GM19240 (cell line): ENCODE measurements at regions not wholly inside any gene's neighbourhood (a gene's known extent, or its start where the extent isn't known, plus 50 kb on each side); places are given as distances from the start of the nearest gene placed in this dataset.

Source experiments
- DNase-seq: peaks from one replicate; pipeline ENCODE4 v3.0.0; 2011; ENCODE audit warnings: low spot score; ENCODE audit not compliant: insufficient read length

DNA sequence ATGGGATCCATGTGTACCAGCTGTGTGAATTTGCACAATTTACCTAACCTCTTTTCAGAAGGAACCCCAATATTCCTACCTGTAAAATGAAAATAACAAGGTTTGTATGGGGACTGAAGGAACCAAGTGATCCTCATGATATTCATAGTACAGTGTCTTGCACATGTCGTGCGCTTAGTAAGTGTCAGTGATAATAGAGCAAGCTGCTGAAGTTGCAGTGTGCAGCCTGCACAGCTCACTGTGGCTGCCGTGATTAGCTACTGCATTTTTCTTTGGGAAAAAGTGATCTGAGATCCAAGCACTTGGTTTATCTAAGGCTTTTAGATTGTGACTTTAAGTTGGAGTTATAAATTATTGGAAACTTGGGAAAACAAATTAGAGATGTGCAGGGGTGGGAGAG lies 135.9 kb upstream of the FRY start:
- no peak for DNase-seq

DNA sequence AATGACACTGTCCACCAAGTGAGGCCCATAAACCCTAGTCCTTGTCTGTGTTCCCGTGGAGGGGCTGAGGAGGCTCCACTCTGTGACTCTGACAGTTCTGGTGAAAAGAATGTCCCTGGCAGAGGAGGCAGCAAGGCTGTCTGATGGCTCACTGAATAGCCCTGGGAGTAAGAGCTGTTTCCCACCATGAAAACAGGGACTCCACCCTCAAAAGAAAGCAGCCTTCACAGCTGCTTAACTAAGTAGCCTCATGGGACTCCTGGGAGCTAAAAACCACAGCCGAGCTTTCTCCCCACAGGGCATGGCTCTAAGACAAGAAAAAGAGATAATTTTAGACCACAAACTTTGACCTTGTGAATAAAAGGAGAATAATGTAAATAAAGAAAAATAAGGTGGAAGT lies 135.1 kb upstream of the FRY start:
- no peak for DNase-seq

DNA sequence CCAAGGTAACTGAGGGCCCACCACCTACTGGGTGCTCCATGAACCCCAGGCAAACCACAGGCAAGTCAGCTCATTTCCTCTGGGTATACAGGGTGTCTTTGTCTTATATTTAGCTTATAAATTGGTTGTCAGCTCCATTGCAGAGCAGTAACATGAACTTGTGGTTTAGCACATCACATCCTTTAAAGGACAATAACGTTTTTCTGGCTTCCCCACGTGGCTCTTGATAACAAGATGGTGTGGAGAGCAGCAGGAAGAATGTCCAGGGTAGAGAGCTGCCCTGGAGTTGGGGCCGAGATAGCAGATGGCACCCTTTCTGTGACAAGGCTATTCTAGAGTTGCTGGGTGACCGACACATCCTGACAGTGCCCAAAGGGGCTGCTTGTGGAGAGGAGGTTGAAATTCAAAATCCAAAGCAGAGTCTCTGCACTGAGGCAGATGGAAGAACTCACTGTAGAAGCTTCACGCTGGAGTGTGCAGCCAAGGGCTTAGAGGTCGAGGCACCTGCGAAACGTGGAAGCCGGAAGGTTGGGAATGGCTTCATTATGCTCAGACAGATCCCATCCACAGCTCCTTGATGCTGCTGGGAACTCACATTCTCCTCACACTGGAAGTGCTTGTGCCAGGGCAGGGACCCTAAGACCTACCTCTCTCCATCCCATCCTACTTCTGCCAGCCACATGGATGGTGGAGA lies 133.0 kb upstream of the FRY start:
- DNase-seq: no peak

DNA sequence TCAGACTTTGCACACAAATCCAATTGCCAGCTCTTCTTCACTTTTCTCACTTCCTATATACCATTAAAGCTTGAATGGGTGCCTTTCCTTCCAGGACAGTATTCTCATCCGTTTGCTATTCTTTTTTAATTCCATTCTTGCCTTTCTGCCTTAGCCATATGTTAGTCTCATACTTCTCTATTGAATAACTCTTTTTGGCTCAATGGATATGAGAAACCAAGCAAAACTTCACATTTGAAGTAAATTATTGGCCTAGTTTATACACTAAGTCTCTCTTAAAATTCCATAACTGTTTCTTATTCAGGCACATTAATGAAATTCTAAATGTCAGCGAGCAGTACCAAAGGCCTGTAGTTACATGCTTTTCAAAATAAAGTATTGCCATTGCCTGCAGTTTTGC lies 129.6 kb upstream of the FRY start:
- no peak for DNase-seq

DNA sequence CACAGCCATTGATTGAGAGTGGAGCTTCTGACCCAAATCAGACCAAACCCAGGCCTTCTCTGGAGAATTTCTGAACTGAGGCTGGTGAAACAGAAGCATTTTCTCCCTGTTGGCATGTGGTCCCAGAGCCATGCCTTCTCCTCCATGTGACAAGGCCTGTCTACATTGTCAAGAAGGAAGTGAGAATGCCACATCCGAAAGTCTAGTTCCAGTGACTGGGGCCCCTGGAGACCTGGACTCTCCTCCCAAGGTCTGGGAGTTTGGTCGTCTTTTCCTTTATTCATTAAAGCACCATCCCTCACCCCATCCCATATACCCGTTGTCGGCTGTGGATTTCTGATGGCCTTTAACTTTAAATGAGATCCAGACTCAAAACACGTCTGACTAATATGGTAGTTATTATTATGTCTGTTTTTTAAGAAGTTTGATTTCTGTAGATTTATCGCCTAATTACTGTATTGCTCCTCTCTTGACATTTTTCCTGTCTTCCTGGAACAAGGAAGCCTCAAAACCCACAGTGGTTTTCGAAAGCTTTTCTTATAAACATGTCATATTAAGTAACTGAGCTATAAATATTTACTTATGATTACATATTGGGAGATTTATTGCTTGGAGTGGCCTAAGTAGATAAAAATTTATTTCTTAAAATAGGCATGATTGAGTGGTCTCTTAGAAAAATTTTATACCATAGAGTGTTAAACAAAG lies 128.3 kb upstream of the FRY start:
- DNase-seq: no peak

DNA sequence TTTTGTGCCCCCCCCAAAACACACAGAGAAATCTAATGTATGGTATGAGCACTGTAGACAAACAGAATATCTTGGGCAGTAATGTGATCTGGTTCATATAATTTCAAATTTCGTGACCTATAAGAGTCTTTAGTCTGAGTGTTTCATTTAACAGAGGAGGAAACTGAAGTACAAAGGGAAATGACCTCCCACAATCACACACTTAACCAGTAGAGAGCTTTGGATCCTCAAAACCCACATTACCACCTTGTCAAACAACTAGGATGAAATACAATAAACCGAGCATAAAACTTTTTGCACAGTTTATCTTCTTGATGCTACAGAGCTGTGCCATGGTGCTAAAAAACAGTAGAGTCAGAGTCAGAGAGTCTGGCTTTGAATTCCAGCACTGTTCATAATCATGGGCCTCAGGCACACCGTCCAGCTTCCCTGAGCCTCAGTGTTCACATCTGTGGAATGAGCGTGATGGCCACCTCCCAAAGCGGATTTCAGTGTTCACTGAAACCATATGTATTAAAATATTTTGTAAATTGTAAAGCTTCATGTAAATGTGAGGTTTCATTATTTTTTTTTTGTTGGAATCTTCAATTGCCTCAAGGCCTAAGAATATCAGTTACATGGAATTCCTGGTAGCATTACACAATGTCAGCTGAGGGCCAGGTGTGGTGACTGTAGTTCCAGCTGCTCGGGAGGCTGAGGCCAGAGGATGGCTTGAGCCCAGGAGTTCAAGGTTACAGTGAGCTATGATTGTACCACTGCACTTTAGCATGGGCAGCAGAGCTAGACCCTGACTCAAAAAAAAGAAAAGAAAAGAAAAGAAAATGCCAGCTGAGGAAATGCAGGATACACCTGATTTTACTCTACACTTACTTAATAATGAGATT lies 126.4 kb upstream of the FRY start:
- no peak for DNase-seq

DNA sequence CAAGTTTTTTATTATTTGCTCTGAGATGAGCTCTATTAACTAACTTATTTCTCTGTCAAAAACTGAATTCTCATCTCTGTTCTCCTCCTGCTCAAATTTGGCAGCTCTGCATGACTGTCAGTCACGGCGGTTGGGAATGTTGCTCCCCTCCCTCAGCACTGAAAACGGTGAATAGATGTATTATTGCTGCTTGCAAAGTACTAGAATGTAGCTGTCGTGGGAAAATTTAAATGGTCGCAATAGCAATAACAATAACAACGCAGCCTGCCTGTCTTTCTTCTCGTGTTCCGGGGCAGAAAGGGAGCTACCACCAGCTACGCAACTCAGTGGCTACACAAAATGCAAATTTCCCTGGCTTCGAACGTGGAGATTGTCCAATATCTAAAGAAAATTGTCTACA lies 125.6 kb upstream of the FRY start:
- no peak for DNase-seq

DNA sequence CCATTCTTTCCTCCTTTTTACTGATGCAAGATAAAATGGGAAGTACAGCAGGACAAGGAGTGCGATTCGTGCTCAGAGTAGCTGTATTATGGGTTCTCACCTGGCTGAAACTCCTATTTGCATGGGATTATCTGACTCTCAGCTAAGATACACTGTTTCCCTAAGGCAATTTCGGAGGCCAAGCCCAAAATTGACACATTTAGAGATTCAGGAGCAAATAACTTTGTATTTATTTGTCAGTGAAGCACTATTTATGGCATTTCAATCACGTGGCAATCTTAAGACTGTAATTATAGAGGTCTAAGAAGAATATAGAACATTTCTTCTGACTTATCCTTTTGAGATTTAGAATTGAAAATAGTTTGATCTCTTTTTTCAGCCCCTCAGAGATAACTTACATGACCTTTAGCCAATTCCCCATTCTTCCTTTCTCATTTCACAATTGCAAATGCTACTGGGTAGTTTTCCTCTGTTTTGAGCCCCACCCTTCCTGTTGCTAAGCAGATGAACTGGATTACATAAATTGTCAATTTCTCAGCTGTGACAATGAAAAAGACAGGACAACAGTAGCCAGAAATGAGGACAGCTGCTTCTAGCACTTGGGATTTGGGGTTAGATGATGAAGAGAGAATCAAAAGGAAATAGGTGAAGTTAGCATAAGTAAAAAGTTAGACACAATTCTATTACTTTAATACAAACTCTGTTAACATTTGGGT lies 122.7 kb upstream of the FRY start:
- no peak for DNase-seq

DNA sequence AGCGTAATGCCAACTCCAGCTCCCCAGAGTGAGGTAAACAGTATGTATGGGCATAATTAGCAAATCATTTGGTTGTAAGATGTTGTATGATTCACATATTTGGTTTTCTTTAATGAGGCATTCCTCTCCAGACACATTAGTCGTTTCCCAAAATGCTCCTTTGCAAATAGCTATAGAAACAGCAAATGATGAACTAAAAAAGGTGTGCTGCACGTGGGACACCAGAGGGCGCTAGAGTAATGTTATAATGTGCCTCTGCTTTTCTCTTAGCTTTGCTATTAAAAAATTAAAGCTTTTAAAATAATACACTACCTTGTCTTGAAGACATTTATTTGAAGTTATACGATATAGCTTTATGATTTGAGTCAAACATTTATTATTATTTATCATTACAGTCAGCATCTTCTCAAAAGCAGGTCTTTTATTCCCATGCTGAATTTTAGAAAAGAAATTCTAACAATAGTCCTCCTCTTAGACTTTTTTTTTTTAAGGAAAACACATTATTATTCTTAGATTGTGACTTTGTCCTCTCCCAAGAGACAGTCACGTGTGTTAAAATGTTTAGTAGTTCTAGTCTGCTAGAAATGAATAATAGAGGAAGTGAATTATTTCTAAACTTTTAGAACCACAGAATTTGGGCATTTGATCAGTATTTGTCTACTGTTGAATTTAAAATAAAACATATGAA lies 121.6 kb upstream of the FRY start:
- no peak for DNase-seq

DNA sequence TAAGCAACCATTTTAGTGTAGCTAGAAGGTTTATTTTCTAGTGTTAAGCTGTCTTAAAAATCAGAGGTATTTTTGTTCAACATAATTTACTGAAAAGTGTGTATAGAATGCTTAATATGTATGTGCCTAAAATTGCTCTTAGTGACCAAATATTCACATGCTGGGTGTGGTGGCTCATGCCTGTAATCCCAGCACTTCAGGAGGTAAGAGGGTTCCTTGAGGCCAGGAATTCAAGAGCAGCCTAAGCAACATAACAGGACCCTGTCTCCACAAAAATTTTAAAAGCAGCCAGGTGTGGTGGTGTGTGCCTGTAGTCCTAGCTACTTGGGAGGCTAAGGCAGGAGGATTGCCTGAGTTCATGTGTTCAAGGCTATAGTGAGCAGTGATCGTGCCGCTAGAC lies 120.9 kb upstream of the FRY start:
- DNase-seq: no peak

DNA sequence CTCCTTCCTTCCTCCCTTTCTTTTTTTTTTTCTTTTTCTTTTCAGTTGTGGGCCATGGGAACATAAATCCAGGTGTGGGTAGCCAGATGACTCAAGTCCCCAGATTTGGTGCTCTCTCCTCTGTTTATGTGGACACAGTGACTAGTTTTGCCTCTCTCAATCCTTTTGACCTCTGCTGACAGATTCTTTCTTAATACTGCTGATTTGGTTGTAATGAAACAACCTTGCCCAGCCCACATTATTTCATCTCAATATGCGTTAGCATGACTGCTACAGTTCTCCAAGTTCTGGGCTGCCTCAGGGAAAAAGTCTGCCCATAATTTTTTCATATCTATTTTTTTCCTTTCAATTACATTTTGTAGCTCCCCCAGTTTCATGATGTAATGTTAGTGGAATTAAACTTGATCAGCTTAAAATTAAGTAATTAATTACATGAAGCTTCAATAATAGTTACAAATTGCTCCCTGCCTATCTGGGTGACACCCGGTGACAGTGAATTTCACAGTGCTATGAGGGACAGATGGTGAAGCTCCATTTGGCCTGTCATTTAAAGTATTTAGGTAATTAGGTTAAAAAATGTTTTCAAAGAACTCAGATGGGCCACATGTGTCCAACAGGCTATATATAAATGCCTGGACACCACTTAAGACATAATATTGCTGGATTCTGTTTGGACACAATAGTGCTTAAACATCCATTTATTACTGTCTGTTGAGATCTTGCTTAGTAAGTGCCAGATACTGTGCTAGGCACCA lies 118.8 kb upstream of the FRY start:
- DNase-seq: no peak

DNA sequence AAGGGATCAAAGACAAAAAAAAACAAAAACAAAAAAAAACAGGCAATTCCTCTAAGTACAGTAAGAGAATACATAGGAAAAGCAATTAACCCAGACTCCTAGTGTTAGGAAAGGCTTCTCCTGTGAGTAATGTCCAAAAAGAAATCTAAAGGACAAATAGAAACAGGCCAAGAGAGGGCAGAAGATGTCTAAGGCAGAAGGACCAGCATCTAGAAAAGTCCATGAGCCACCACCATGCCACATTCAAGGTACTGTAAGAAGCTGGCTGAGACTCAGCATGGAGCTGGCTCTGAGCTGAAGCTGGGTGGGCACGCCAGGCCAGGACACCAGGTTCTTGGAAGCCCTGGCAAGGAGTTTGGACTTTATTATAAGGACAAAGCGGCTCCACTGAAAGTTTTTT lies 118.1 kb upstream of the FRY start:
- no peak for DNase-seq

DNA sequence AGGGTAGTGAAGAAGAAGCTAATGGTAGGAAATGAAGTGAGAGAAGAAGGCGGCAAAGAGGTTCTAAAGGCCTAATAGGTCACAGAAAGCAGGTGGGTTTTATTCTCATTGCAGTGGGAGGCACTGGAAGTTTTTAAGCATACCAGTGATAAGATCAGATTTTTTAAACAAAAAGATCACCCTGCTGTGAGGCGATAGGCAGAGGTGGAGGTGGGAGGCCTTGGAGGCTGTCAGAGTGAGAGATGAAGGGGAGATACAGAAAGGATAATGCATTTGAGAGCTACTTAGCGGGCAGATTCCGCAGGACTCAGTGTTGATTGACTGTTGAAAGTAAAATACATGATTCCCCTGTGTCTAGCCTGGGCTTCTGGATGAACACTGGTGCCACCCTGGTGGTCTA lies 116.7 kb upstream of the FRY start:
- no peak for DNase-seq

DNA sequence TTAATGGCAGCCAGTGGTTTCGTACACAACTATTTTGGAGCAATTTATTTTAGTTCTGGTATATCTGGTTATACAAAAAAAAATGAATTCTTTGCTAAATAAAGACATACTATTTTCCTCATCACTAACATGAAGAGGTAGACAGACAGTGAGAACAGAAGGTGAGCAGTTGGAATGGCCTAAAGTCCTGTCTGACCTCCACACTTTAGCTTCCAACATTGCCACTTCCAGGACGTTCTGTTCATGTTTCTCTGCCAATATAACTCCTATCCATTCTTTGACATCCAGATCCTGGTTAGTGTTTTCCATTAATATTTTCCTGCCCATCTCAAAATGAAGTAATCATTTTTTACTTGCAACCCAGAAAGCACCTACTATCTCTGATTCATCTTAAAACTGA lies 112.9 kb upstream of the FRY start:
- no peak for DNase-seq

DNA sequence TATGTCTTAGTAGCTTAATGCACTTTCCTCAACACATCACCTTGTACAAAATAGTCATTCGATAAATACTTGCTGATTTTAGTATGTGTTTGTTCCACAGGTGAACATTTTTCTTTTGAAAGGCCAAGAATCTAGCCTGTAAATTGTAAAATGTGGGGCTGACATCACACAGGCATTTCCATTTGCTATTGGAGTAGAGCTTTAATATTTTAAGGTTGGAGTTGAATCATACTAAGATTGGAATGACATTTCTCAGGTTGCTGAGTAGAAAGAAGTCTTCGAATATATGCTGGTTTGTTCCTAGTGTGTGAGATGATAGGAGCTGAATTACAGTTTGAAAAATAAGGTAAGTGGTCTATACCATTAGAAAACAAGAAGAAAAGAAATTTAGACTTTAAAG lies 112.3 kb upstream of the FRY start:
- DNase-seq: no peak

DNA sequence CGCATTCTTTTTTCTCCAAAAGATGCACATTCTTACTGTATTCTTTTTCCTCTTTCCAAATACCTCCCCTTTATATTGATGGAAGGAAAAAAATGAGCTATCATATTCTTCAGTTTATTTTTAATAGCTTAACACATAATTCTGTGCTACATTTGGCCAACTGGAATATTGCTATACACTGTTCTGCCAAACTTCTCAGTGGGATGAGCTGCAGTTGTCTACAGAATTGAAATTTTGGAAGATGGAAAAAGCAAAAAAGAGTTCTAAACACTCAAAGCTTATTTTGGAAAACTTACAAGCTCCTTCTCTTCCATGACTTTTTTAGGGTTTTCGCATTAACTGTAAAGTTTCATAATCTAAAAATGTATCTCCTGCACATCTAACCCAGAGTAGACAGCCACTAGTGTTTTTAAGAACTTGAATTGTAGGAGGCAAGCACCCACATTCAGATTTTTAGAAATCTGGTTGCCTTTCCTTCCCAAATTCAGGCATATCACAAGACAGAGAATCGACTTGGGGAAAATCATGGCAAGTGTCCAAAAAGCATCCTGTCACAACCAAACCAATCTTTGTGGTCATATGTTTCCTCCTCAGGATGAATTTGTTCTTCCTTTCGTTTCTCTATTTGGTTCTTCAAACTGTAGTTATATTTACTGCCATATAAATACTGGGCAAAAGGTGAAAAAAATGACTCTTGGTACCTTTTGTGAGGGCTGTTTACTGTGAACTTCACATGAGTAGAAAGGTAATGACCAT lies 111.4 kb upstream of the FRY start:
- no peak for DNase-seq

DNA sequence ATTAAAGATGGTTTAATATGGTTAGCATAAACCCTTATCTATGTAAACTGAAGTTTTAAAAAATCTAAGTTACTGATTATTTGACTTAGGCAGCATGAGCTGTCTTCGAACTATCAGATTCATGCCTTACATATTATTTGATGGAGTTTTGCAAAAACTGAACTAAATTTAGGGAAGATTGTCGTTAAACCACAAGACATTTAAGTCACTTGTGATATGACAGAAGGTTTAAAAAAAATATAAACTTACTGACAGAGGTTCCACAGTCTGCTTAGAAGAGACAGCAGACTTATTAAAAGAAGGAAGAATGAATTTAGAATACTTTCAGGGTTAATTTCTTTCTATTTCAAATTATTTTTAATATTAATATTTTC lies 110.9 kb upstream of the FRY start:
- no peak for DNase-seq

DNA sequence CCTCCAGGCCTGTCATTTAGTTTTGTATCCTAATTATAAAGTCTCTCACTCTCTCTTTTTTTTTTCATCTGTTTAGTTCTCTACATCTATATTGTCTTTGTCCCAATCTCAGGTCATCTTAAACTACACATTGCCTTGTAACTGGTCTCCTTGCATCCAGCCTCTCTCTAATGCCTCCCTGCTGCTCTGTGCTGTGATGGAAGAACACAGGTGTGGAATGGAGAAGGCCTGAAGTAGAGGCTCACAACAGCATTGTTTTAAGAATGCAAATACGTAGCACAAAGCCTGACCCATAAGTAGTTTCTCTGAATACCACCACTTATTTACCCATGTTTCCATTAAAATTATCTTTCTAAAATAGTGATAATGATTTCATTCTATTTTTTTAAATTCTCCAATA lies 108.8 kb upstream of the FRY start:
- no peak for DNase-seq

DNA sequence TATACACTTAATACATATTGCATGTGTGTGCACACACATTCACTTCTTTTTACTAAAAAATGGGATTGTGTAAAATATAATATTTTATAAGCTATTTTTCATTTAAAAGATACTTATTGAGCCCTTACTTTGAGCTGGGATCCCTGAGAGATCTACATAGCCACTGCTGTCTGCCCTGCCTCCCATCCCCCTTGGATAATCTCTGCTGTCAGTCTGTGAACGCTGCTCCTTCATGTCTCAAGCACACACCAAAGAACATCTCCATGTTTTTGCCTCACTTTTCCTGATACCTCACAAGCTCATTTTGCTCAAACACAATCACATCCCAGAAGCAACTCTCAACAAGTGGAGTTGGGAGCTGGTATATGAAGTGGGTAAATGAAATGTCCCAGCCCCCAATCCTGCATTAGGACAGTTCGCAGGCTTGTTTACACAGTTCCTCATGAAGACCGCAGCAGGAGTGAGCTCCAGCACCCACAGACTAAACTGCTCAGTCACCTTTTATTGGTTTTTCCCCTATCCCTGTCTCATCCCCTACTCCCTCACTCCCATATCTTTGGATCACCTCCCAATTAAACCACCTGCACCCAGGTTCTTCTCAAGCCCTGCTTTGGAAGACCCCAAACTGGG lies 108.3 kb upstream of the FRY start:
- DNase-seq: no peak
